Calu3 (cell line): ENCODE measurements at regions not wholly inside any gene's neighbourhood (a gene's known extent, or its start where the extent isn't known, plus 50 kb on each side); places are given as distances from the start of the nearest gene placed in this dataset.

ENCODE experiments used
- BruUV-seq: library from RNA; stranded (reverse); fragments of 400-500 nt; replicated peaks from 2 replicates; lab custom pipeline; 2021; lab: Mats Ljungman, UMichigan
- CTCF ChIA-PET: fragments of 300-600 bp; sonication (Branson Sonifier 250); formaldehyde crosslinking; loops from one replicate; lab custom pipeline; 2022; ENCODE audit warnings: antibody characterized with exemption; lab: Charles Lee
- DNase-seq: peaks from one replicate; pipeline ENCODE4 v3.0.0; 2022
- H3K27ac Mint-ChIP-seq: one replicate; pipeline ENCODE4 v1.8.0; 2022; ENCODE audit warnings: mixed read lengths; ENCODE audit not compliant: unreplicated experiment
- H3K27me3 Mint-ChIP-seq: one replicate; pipeline ENCODE4 v1.8.0; 2022; ENCODE audit warnings: mixed read lengths; ENCODE audit not compliant: unreplicated experiment
- H3K36me3 Mint-ChIP-seq: one replicate; pipeline ENCODE4 v1.8.0; 2022; ENCODE audit warnings: mild to moderate bottlenecking, moderate library complexity, mixed read lengths; ENCODE audit not compliant: insufficient read depth, unreplicated experiment
- H3K4me1 Mint-ChIP-seq: one replicate; pipeline ENCODE4 v1.8.0; 2022; ENCODE audit warnings: mild to moderate bottlenecking, low read depth, mixed read lengths; ENCODE audit not compliant: unreplicated experiment
- H3K4me3 Mint-ChIP-seq: one replicate; pipeline ENCODE4 v1.8.0; 2022; ENCODE audit warnings: mild to moderate bottlenecking, low read depth, moderate library complexity, mixed read lengths; ENCODE audit not compliant: unreplicated experiment
- H3K9me3 Mint-ChIP-seq: one replicate; pipeline ENCODE4 v1.8.0; 2022; ENCODE audit warnings: low read depth, mixed read lengths; ENCODE audit not compliant: unreplicated experiment
- intact Hi-C: fragments of 100-400 bp; cut with micrococcal nuclease; formaldehyde crosslinking; loops from one replicate; pipeline ENCODE4 v1.10.0; 2022; ENCODE audit not compliant: unreplicated experiment
- TF ChIP-seq, protein P1 (sequence below): fragments of 200-600 bp; IDR thresholded peaks from one replicate; pipeline ENCODE4 v1.8.0; 2022; ENCODE audit warnings: antibody characterized with exemption; ENCODE audit not compliant: unreplicated experiment

DNA sequence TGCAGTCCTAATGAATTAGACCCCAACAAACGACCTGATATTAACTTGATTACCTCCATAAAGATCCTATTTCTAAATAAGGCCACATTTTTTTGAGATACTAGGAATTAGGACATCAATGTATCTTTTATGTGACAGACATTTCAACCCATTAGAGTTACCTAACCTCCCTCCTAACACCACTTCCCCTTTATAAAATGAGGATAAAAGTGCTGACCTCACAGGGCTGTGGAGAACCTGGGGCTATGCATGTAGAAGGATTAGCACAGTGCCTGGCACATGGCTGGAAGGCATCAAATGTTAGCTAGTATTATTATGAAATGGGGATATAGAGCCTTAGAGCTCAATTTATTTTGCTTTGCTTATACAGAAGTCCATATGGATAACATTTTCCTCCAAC, 53.5 kb upstream of the LRRN1 start:
- Mint-ChIP-seq H3K27ac (no peak overlapping the region), H3K9me3 (no peaks in the 10 kb centered on the region), H3K4me3 (no peak overlapping the region), H3K27me3 (no peaks in the 10 kb centered on the region), H3K36me3 (no peaks in the 10 kb centered on the region), H3K4me1 (no peaks in the 10 kb centered on the region)
- TF ChIP-seq, protein P1, sequence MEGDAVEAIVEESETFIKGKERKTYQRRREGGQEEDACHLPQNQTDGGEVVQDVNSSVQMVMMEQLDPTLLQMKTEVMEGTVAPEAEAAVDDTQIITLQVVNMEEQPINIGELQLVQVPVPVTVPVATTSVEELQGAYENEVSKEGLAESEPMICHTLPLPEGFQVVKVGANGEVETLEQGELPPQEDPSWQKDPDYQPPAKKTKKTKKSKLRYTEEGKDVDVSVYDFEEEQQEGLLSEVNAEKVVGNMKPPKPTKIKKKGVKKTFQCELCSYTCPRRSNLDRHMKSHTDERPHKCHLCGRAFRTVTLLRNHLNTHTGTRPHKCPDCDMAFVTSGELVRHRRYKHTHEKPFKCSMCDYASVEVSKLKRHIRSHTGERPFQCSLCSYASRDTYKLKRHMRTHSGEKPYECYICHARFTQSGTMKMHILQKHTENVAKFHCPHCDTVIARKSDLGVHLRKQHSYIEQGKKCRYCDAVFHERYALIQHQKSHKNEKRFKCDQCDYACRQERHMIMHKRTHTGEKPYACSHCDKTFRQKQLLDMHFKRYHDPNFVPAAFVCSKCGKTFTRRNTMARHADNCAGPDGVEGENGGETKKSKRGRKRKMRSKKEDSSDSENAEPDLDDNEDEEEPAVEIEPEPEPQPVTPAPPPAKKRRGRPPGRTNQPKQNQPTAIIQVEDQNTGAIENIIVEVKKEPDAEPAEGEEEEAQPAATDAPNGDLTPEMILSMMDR = no peak
- CTCF ChIA-PET = no interaction called here
- DNase-seq = no peak
- BruUV-seq = no TSS peak
- intact Hi-C loops = loop anchor here (10.0 kb wide), 1 partner anchor 249 kb away; no protein-coding TSS in a partner anchor

DNA sequence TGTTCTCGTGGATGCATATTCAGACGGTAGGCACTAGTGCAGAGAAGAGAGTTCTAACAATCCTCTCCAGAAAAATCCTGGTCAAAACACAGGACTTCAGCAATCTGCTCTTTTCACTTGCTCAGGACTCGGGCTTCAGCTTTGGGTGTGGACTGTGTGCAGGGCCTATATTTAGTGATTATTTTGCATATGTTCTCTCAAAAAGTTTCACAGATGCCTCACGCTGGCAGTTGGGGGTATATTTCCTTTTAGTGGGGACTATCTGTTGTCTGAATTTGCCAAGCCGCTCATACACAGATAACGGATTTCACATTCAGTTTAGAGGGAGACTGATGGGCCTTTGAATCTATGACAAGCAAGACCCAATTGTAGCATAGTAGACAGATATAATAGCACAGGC, 54.4 kb upstream of the LRRN1 start:
- CTCF ChIA-PET = interaction anchor here (0.5 kb wide), 1 partner anchor 79 kb away, joined by 4 read pairs; no protein-coding TSS in a partner anchor
- TF ChIP-seq, protein P1 = no peak
- H3K4me1 Mint-ChIP-seq = no peaks in the 10 kb centered on the region
- BruUV-seq = no TSS peak
- intact Hi-C loops = loop anchor here (10.0 kb wide), 1 partner anchor 250 kb away; no protein-coding TSS in a partner anchor
- no peak for DNase-seq
- H3K36me3 Mint-ChIP-seq = no peaks in the 10 kb centered on the region
- H3K4me3 Mint-ChIP-seq = no peak overlapping the region
- no peaks in the 10 kb centered on the region for H3K27me3 Mint-ChIP-seq
- no peaks in the 10 kb centered on the region for H3K9me3 Mint-ChIP-seq
- no peak overlapping the region for H3K27ac Mint-ChIP-seq

DNA sequence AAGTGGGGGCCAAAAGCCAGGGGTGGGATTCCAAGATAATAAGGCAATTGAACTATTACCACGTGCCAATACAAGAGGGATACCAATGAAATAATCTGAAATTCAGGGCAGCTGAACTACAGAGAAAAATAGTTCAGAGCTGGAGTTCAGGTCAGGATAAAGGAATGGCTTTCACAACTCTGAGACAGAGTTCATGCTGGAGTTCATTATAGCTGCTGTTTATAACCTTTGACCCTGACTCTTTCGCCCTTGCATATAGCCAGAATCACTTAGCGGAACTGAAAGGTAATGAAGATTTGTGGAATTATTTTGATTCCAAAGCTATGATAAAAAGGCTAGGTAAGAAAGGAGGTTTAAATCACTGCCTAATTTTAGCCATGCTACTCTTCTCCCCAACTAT, 55.5 kb upstream of the LRRN1 start:
- no peak for DNase-seq
- Mint-ChIP-seq H3K4me3 (no peak overlapping the region), H3K4me1 (no peaks in the 10 kb centered on the region), H3K27ac (no peak overlapping the region), H3K27me3 (no peaks in the 10 kb centered on the region), H3K36me3 (no peaks in the 10 kb centered on the region), H3K9me3 (no peaks in the 10 kb centered on the region)
- TF ChIP-seq, protein P1 = no peak
- no TSS peak for BruUV-seq
- CTCF ChIA-PET = no interaction called here
- intact Hi-C loops = loop anchor here (10.0 kb wide), 1 partner anchor 251 kb away; no protein-coding TSS in a partner anchor

DNA sequence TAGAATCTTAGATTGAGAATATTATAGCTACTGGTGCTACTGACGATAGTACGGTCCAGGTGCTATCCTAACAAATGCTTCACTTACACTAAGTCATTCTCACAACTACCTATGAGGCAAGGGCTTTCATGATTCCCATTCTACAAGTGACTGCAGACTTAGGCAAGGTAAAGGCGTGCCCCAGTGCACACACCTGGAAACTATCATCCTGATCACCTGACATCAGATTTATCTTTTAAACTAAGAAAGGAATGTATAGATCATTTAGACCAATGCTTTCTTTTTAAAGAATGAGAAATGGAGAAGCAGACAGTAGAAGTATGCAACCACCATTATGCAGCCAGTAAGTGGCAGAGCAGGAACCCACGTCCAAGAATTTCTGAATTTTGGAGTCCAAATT, 59.2 kb upstream of the LRRN1 start:
- H3K36me3 Mint-ChIP-seq = no peaks in the 10 kb centered on the region
- CTCF ChIA-PET = interaction anchor here (0.6 kb wide), 1 partner anchor 40 kb away, joined by 4 read pairs; no protein-coding TSS in a partner anchor
- BruUV-seq = no TSS peak
- no peaks in the 10 kb centered on the region for H3K27me3 Mint-ChIP-seq
- no peak overlapping the region for H3K27ac Mint-ChIP-seq
- TF ChIP-seq, protein P1 = no peak
- no peaks in the 10 kb centered on the region for H3K4me1 Mint-ChIP-seq
- no peak for DNase-seq
- intact Hi-C loops = loop anchor here (10.0 kb wide), 1 partner anchor 255 kb away; no protein-coding TSS in a partner anchor
- H3K4me3 Mint-ChIP-seq = no peak overlapping the region
- no peaks in the 10 kb centered on the region for H3K9me3 Mint-ChIP-seq
